Neural progenitor cell (in vitro differentiated cells): ENCODE measurements at regions not wholly inside any gene's neighbourhood (a gene's known extent, or its start where the extent isn't known, plus 50 kb on each side); places are given as distances from the start of the nearest gene placed in this dataset.

Source experiments
- EZH2phosphoT487 ChIP-seq: fragments of 200-600 bp; sonication (generic); IDR thresholded peaks from 2 replicates; pipeline ENCODE4 v1.6.1; 2017; ENCODE audit warnings: antibody characterized with exemption
- TF ChIP-seq, protein P1 (sequence below): fragments of 200-600 bp; sonication (generic); IDR thresholded peaks from 2 replicates; pipeline ENCODE4 v1.5.1; 2017; ENCODE audit warnings: antibody characterized with exemption, mild to moderate bottlenecking

DNA sequence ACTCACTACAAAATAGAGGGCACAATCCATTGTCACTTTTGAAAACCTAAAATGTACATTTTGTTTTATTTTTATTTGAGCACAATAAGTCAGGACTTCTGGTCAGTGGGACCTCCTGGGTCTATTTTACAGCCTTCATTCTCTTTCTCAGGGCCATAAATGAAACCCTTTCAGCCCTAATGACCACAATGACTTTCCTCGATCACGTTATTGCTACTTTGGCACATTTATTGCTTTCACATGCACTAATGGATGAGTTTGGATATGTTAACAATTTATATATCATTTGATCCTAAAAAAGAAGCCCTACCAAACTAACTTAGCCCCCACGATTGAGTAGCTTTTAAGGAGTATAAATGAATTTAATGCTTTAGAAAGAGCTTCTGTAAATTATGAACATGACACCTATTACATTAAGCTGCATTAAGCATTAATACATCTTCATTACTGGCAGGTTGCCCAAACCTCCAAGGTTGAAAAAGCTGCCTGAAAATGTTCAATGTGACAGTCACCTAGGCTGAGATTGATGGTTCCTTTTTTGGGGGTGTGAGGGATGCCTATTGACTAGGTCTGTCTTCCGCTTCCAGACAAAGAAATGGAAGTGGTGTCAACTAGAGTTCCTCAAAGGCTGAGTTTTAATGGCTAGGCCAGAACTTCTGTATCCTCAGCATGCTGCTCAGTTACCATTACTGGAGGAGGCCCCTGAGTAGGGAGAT is 296.4 kb downstream of the GPAT3 start:
- TF ChIP-seq, protein P1, sequence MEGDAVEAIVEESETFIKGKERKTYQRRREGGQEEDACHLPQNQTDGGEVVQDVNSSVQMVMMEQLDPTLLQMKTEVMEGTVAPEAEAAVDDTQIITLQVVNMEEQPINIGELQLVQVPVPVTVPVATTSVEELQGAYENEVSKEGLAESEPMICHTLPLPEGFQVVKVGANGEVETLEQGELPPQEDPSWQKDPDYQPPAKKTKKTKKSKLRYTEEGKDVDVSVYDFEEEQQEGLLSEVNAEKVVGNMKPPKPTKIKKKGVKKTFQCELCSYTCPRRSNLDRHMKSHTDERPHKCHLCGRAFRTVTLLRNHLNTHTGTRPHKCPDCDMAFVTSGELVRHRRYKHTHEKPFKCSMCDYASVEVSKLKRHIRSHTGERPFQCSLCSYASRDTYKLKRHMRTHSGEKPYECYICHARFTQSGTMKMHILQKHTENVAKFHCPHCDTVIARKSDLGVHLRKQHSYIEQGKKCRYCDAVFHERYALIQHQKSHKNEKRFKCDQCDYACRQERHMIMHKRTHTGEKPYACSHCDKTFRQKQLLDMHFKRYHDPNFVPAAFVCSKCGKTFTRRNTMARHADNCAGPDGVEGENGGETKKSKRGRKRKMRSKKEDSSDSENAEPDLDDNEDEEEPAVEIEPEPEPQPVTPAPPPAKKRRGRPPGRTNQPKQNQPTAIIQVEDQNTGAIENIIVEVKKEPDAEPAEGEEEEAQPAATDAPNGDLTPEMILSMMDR = no peak
- TF ChIP-seq EZH2phosphoT487 = no peak
